GM12892 (cell line): ENCODE measurements at regions not wholly inside any gene's neighbourhood (a gene's known extent, or its start where the extent isn't known, plus 50 kb on each side); places are given as distances from the start of the nearest gene placed in this dataset.

Experiments used
- DNase-seq: peaks from one replicate; pipeline ENCODE4 v3.0.0; 2011; ENCODE audit not compliant: insufficient read length
- FAIRE-seq: peaks from 2 replicates; lab custom pipeline; 2011; peaks lifted over from hg19 to GRCh38; lab: Jason Lieb, UNC
- POLR2A ChIP-seq: IDR thresholded peaks from 2 replicates; pipeline ENCODE4 v1.6.1; 2011; ENCODE audit warnings: low read depth, low read length, control low read depth
- POLR2AphosphoS5 ChIP-seq: IDR thresholded peaks from 2 replicates; pipeline ENCODE4 v1.6.1; 2011; ENCODE audit warnings: low read depth, low read length, control low read depth
- TAF1 ChIP-seq: IDR thresholded peaks from 2 replicates; pipeline ENCODE4 v1.6.1; 2011; ENCODE audit warnings: low read depth, mild to moderate bottlenecking, control low read depth, low read length, borderline replicate concordance

GRCh38 chr14:61178226-61179060, 102.7 kb downstream of the TMEM30B start:
- FAIRE-seq (no peak), DNase-seq (no peak)
- no peak for TF ChIP-seq TAF1
- no peak for TF ChIP-seq POLR2AphosphoS5
- TF ChIP-seq POLR2A = no peak

GRCh38 chr14:61177279-61178225, 103.6 kb downstream of the TMEM30B start:
- TF ChIP-seq TAF1 (no peak), POLR2AphosphoS5 (no peak), POLR2A (no peak)
- DNase-seq (no peak), FAIRE-seq (no peak)

GRCh38 chr14:61176686-61177085, 104.5 kb downstream of the TMEM30B start:
- TF ChIP-seq TAF1 = no peak
- no peak for TF ChIP-seq POLR2A
- TF ChIP-seq POLR2AphosphoS5 = no peak
- FAIRE-seq (no peak), DNase-seq (no peak)

GRCh38 chr14:61174987-61175386, 106.2 kb downstream of the TMEM30B start:
- DNase-seq = no peak
- TF ChIP-seq POLR2A = no peak
- FAIRE-seq = no peak

GRCh38 chr14:61174441-61174891, 106.7 kb downstream of the TMEM30B start:
- FAIRE-seq (no peak), DNase-seq (no peak)
- TF ChIP-seq POLR2A (no peak), POLR2AphosphoS5 (no peak), TAF1 (no peak)

- FAIRE-seq (no peak), DNase-seq (no peak)
- TF ChIP-seq POLR2A = no peak
- TF ChIP-seq TAF1 = no peak
- no peak for TF ChIP-seq POLR2AphosphoS5
Measured at GRCh38 chr14:61171727-61172126, 109.4 kb downstream of the TMEM30B start.

GRCh38 chr14:61168141-61168540, 113.0 kb downstream of the TMEM30B start:
- TF ChIP-seq TAF1 (no peak), POLR2A (no peak), POLR2AphosphoS5 (no peak)
- no peak for DNase-seq
- no peak for FAIRE-seq

- TF ChIP-seq POLR2A (no peak), POLR2AphosphoS5 (no peak), TAF1 (no peak)
- no peak for FAIRE-seq
- no peak for DNase-seq
Measured at GRCh38 chr14:61167642-61168041, 113.5 kb downstream of the TMEM30B start.

- no peak for DNase-seq
- FAIRE-seq = no peak
- no peak for TF ChIP-seq POLR2AphosphoS5
- no peak for TF ChIP-seq POLR2A
- no peak for TF ChIP-seq TAF1
Measured at GRCh38 chr14:61160798-61161197, 120.3 kb downstream of the TMEM30B start.

- TF ChIP-seq POLR2A = no peak
- TF ChIP-seq POLR2AphosphoS5 = no peak
- no peak for FAIRE-seq
- DNase-seq = no peak
Measured at GRCh38 chr14:61154641-61155040, 126.5 kb downstream of the TMEM30B start.

- TF ChIP-seq POLR2AphosphoS5 (no peak), TAF1 (no peak), POLR2A (no peak)
- DNase-seq (no peak), FAIRE-seq (no peak)
Measured at GRCh38 chr14:61153914-61154545, 127.1 kb downstream of the TMEM30B start.
